Sigmoid colon (tissue), 6 donors: ENCODE measurements at regions not wholly inside any gene's neighbourhood (a gene's known extent, or its start where the extent isn't known, plus 50 kb on each side); places are given as distances from the start of the nearest gene placed in this dataset.

Experiments used
- DNase-seq: peaks from one replicate; pipeline ENCODE4 v3.0.0-alpha.2; 2019
- H3K27ac ChIP-seq, 4 donors: fragments of 200-600 bp; sonication (generic); one replicate each; pipeline ENCODE4 v1.5.1; 2016 to 2019; ENCODE audit warnings: mild to moderate bottlenecking in 1 of 4
- H3K27me3 ChIP-seq, 3 donors: fragments of 200-600 bp; sonication (generic); one replicate each; pipeline ENCODE4 v1.5.1; 2019; ENCODE audit warnings: mild to moderate bottlenecking in 1 of 3
- H3K36me3 ChIP-seq, 4 donors: fragments of 200-600 bp; sonication (generic); one replicate each; pipeline ENCODE4 v1.5.1; 2016 to 2019
- H3K4me1 ChIP-seq, 4 donors: fragments of 200-600 bp; sonication (generic); one replicate each; pipeline ENCODE4 v1.5.1; 2017 to 2019
- H3K4me3 ChIP-seq, 4 donors: fragments of 200-600 bp; sonication (generic); one replicate each; pipeline ENCODE4 v1.5.1; 2017 to 2019; ENCODE audit warnings: mild to moderate bottlenecking in 2 of 4, moderate library complexity in 1 of 4
- H3K9me3 ChIP-seq, 4 donors: fragments of 200-600 bp in 3 of 4; sonication (generic) in 3 of 4; one replicate each; pipeline versions ENCODE4 v1.5.1 to v1.6.1; 2013 to 2019
- EP300 ChIP-seq, 4 donors: sonication (generic); formaldehyde crosslinking; IDR thresholded peaks; one replicate each; pipeline ENCODE4 v1.6.1; 2017; ENCODE audit warnings: antibody characterized with exemption in 4 of 4
- POLR2A ChIP-seq, 2 donors: fragments of 450-650 bp; IDR thresholded peaks; one replicate each; pipeline ENCODE4 v1.6.1; 2016; ENCODE audit warnings: antibody characterized with exemption in 2 of 2, mild to moderate bottlenecking in 2 of 2, moderate library complexity in 2 of 2
- POLR2AphosphoS5 ChIP-seq, 4 donors: sonication (generic); formaldehyde crosslinking; IDR thresholded peaks; one replicate each; pipeline ENCODE4 v1.6.1; 2017; ENCODE audit warnings: antibody characterized with exemption in 4 of 4
- WGBS, 2 donors: extraction: QIAGEN DNeasy Blood & Tissue Kit; methylation state at CpG; one replicate each; pipeline ENCODE4 v1.1.7; 2013; 5-methylcytosine and 5-hydroxymethylcytosine counted together
- intact Hi-C: fragments of 100-400 bp; cut with DNase I; formaldehyde crosslinking; loops from one replicate; pipeline ENCODE4 v1.15.1; 2023
- TF ChIP-seq, protein P1 (sequence below), 4 experiments: fragments of 450-650 bp in 3 of 4; fragments of 200-600 bp in 1 of 4; IDR thresholded peaks; one replicate each; pipeline ENCODE4 v1.5.1; 2016 to 2019; ENCODE audit warnings: antibody characterized with exemption in 4 of 4, mild to moderate bottlenecking in 3 of 4, moderate library complexity in 2 of 4
- donor health status: healthy with polysubstance abuse.
- donor health status: healthy.

DNA sequence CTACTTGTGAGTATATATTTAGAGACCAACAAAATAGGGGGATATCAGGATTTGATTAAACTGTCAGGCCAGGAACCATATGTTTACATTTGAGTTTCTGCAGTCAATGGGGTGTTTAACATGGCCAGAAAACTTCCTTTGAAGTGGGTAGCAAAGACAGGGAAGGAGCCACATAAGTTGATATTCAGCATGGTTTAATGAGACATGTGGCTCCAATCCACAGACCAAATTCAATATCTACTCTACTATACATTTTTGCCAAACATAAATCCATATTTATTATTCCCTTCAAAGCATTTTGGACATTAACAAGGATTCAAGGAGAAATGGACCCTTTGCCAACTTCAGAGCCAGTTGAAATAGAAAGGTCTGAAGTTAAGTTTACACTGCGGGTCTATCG lies 99.8 kb downstream of the TAF11L14 start:
- TF ChIP-seq POLR2AphosphoS5 (IDR thresholded peaks at IDR 0.05) (no peak), POLR2A (IDR thresholded peaks at IDR 0.05) (no peak), EP300 (IDR thresholded peaks at IDR 0.05) (no peak)
- TF ChIP-seq, protein P1, sequence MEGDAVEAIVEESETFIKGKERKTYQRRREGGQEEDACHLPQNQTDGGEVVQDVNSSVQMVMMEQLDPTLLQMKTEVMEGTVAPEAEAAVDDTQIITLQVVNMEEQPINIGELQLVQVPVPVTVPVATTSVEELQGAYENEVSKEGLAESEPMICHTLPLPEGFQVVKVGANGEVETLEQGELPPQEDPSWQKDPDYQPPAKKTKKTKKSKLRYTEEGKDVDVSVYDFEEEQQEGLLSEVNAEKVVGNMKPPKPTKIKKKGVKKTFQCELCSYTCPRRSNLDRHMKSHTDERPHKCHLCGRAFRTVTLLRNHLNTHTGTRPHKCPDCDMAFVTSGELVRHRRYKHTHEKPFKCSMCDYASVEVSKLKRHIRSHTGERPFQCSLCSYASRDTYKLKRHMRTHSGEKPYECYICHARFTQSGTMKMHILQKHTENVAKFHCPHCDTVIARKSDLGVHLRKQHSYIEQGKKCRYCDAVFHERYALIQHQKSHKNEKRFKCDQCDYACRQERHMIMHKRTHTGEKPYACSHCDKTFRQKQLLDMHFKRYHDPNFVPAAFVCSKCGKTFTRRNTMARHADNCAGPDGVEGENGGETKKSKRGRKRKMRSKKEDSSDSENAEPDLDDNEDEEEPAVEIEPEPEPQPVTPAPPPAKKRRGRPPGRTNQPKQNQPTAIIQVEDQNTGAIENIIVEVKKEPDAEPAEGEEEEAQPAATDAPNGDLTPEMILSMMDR (IDR thresholded peaks at IDR 0.05), result no peak
- WGBS, 2 donors, result 74 to 78% methylated on average over 2 of the region's 2 CpGs

DNA sequence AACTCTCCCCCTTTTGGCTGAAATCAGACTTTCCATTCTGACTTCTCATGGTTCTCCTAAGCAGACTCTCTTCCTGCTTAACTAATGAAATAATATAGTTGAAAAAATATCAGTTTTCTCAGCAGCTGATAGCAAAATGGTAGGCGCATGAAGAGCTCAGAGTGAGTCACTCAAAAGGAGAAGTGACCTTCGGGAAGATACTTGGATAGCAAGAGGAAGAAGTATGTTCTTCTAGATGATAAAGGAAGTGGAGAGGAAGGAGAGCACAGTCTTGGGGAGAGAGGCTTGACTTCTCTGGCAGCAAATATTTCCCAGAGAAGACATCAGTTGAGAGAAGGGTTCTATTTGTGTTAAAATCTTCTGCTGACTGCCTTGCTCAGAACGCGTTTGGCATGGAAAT lies 101.5 kb downstream of the TAF11L14 start:
- H3K9me3 ChIP-seq, result no peaks in the 10 kb centered on the region
- DNase-seq, result no peak
- H3K4me3 ChIP-seq, result no peak overlapping the region
- WGBS, 2 donors, result 76 to 78% methylated on average over 4 of the region's 4 CpGs
- no peaks in the 10 kb centered on the region for H3K36me3 ChIP-seq
- intact Hi-C loops, result no loop called here
- H3K4me1 ChIP-seq, result no peaks in the 10 kb centered on the region
- TF ChIP-seq POLR2AphosphoS5 (IDR thresholded peaks at IDR 0.05), result no peak
- TF ChIP-seq, protein P1 (IDR thresholded peaks at IDR 0.05), result no peak
- no peak for TF ChIP-seq POLR2A (IDR thresholded peaks at IDR 0.05)
- TF ChIP-seq EP300 (IDR thresholded peaks at IDR 0.05), result no peak
- no peaks in the 10 kb centered on the region for H3K27me3 ChIP-seq
- H3K27ac ChIP-seq, result no peak overlapping the region

More for the DNA sequence above, 99.8 kb downstream of the TAF11L14 start:
- Histone ChIP-seq H3K36me3 (no peaks in the 10 kb centered on the region), H3K27me3 (no peaks in the 10 kb centered on the region), H3K9me3 (no peaks in the 10 kb centered on the region), H3K4me3 (no peak overlapping the region), H3K4me1 (no peaks in the 10 kb centered on the region), H3K27ac (no peak overlapping the region)
- no peak for DNase-seq
- intact Hi-C loops, result no loop called here

GRCh38 chr5:17737092-17737491 lies 102.8 kb downstream of the TAF11L14 start:
- H3K4me1 ChIP-seq, result no peaks in the 10 kb centered on the region
- intact Hi-C loops, result no loop called here
- TF ChIP-seq EP300 (IDR thresholded peaks at IDR 0.05) (no peak), POLR2A (IDR thresholded peaks at IDR 0.05) (no peak), POLR2AphosphoS5 (IDR thresholded peaks at IDR 0.05) (no peak)
- TF ChIP-seq, protein P1 (IDR thresholded peaks at IDR 0.05), result no peak
- H3K9me3 ChIP-seq, result no peaks in the 10 kb centered on the region
- H3K27ac ChIP-seq, result no peak overlapping the region
- H3K4me3 ChIP-seq, result no peak overlapping the region
- no peaks in the 10 kb centered on the region for H3K36me3 ChIP-seq
- no peak for DNase-seq
- H3K27me3 ChIP-seq, result no peaks in the 10 kb centered on the region
- 90 to 94% methylated on average over 2 of the region's 2 CpGs for WGBS, 2 donors

DNA sequence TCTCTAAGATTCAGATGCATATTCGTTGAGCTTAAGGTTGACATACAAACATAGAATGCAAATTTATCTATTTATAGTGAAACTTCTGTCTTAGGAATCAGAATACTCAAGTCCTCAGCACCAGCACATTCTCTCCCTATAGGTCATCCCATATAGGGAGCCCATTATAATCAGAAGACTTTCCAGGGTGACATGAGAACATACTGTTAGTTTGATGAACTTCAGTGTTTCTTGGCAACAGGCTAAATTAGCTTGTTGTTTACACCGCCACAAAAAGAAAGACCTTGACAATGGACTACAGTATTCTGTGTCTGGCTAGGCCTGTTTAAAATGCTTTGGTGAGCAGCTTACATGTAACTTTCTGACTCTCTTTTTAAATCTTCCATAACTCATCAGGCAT lies 104.2 kb downstream of the TAF11L14 start:
- Histone ChIP-seq H3K27me3 (no peaks in the 10 kb centered on the region), H3K4me1 (no peaks in the 10 kb centered on the region), H3K27ac (no peak overlapping the region), H3K4me3 (no peak overlapping the region), H3K9me3 (no peaks in the 10 kb centered on the region), H3K36me3 (no peaks in the 10 kb centered on the region)
- intact Hi-C loops, result no loop called here
- TF ChIP-seq, protein P1 (IDR thresholded peaks at IDR 0.05), result no peak
- TF ChIP-seq EP300 (IDR thresholded peaks at IDR 0.05), result no peak
- TF ChIP-seq POLR2AphosphoS5 (IDR thresholded peaks at IDR 0.05), result no peak
- no peak for TF ChIP-seq POLR2A (IDR thresholded peaks at IDR 0.05)
- no peak for DNase-seq
- 68 to 77% methylated on average over 2 of the region's 2 CpGs for WGBS, 2 donors
